K562 (cell line): ENCODE measurements at regions not wholly inside any gene's neighbourhood (a gene's known extent, or its start where the extent isn't known, plus 50 kb on each side); places are given as distances from the start of the nearest gene placed in this dataset.

Source experiments
- ATAC-seq: fragments of 200-7000 bp; cut with Tn5 transposase; 3 replicates; pipeline ENCODE4 v1.9.1; 2020; ENCODE audit warnings: moderate library complexity
- BruUV-seq: library from RNA; stranded (reverse); fragments of 400-500 nt; replicated peaks from 2 replicates; lab custom pipeline; 2021; lab: Mats Ljungman, UMichigan
- CTCF ChIA-PET: fragments of 300-600 bp; formaldehyde crosslinking; extraction: SDS; loops from one replicate; lab custom pipeline; 2021; ENCODE audit warnings: low intra/inter-chr PET ratio; lab: Yijun Ruan, JAX
- POLR2A ChIA-PET: fragments of 300-600, 350-650 bp; sonication (Branson Sonifier 250); formaldehyde crosslinking; extraction: SDS; loops from one replicate; lab custom pipeline; 2021; ENCODE audit warnings: antibody characterized with exemption, inconsistent platforms; lab: Yijun Ruan, JAX
- DNase-seq, 4 experiments: peaks; one replicate each; pipeline versions ENCODE4 v3.0.0 to v3.0.0-alpha.2; 2011 to 2018; ENCODE audit warnings: low spot score in 3 of 4, mixed read lengths in 3 of 4; ENCODE audit errors: extremely low read depth in 1 of 4
- FAIRE-seq: peaks from 2 replicates; lab custom pipeline; 2011; peaks lifted over from hg19 to GRCh38; lab: Jason Lieb, UNC
- H2AFZ ChIP-seq: 2 replicates; pipeline ENCODE4 v1.6.0; 2011; ENCODE audit warnings: low read depth, low read length, control low read depth, inconsistent platforms
- H3K27ac ChIP-seq: fragments of 200-600 bp; 3 replicates; pipeline ENCODE4 v1.8.0; 2011; ENCODE audit warnings: low read depth, mild to moderate bottlenecking, control low read depth, inconsistent platforms, low read length, moderate library complexity, mixed read lengths; ENCODE audit errors: extremely low read depth
- H3K27me3 ChIP-seq, 2 experiments: fragments of 300-600 bp in 1 of 2; 2 replicates in 1 of 2; 3 replicates in 1 of 2; pipeline versions ENCODE4 v1.6.0 to v1.8.0; 2011; ENCODE audit warnings: inconsistent platforms in 2 of 2, low read length in 2 of 2, mild to moderate bottlenecking in 1 of 2, mixed read lengths in 1 of 2, moderate library complexity in 1 of 2; ENCODE audit not compliant: control insufficient read depth in 2 of 2, insufficient read depth in 2 of 2
- H3K36me3 ChIP-seq: fragments of 300-600 bp; 3 replicates; pipeline ENCODE4 v1.8.0; 2011; ENCODE audit warnings: mild to moderate bottlenecking, low read length, inconsistent platforms; ENCODE audit not compliant: control insufficient read depth, insufficient read depth
- H3K4me1 ChIP-seq, 2 experiments: fragments of 200-600 bp in 1 of 2; replicated peaks in 1 of 2; 2 replicates in 1 of 2; 3 replicates in 1 of 2; pipeline versions ENCODE4 v1.5.1 to v1.8.0; 2011; ENCODE audit warnings: inconsistent platforms in 2 of 2, low read length in 2 of 2, mild to moderate bottlenecking in 1 of 2, mixed read lengths in 1 of 2, moderate library complexity in 1 of 2; ENCODE audit not compliant: control insufficient read depth in 2 of 2, insufficient read depth in 2 of 2
- H3K4me2 ChIP-seq: 2 replicates; pipeline ENCODE4 v1.6.1; 2011; ENCODE audit warnings: low read length, control low read depth, inconsistent platforms, mixed read lengths; ENCODE audit not compliant: insufficient read depth
- H3K4me3 ChIP-seq: fragments of 200-600 bp; sonication (generic), shearing (Covaris generic); 2 replicates; pipeline ENCODE4 v1.5.1; 2016; ENCODE audit warnings: control low read depth, inconsistent platforms
- H3K79me2 ChIP-seq: fragments of 200-600 bp; 3 replicates; pipeline ENCODE4 v1.8.0; 2011; ENCODE audit warnings: low read length, inconsistent platforms; ENCODE audit not compliant: control insufficient read depth, insufficient read depth
- H3K9ac ChIP-seq, 2 experiments: 2 replicates each; pipeline versions ENCODE4 v1.6.0 to v1.6.1; 2011; ENCODE audit warnings: low read depth in 2 of 2, low read length in 2 of 2, control low read depth in 1 of 2, inconsistent platforms in 1 of 2, mild to moderate bottlenecking in 1 of 2, mixed read lengths in 1 of 2; ENCODE audit not compliant: insufficient read depth in 1 of 2
- H3K9me1 ChIP-seq: one replicate; pipeline ENCODE4 v1.6.0; 2011; ENCODE audit warnings: inconsistent platforms, mild to moderate bottlenecking, low read length, moderate library complexity; ENCODE audit not compliant: control insufficient read depth, insufficient read depth
- H3K9me3 ChIP-seq: replicated peaks from 2 replicates; pipeline ENCODE4 v1.5.1; 2011; ENCODE audit warnings: low read depth, low read length, inconsistent platforms; ENCODE audit not compliant: control insufficient read depth, insufficient read depth
- H4K20me1 ChIP-seq: replicated peaks from 2 replicates; pipeline ENCODE4 v1.6.1; 2011; ENCODE audit warnings: low read length, inconsistent platforms, mixed read lengths; ENCODE audit not compliant: control insufficient read depth, insufficient read depth
- CBX3 ChIP-seq, 2 experiments: IDR thresholded peaks; 1 replicate in 1 of 2; 2 replicates in 1 of 2; pipeline ENCODE4 v1.6.1; 2012; ENCODE audit warnings: inconsistent platforms in 2 of 2, low read length in 2 of 2, borderline replicate concordance in 1 of 2, control low read depth in 1 of 2
- ELK3 ChIP-seq: fragments of 450-650 bp; formaldehyde crosslinking; IDR thresholded peaks from 2 replicates; pipeline ENCODE4 v1.4.0; 2020; ENCODE audit warnings: mild to moderate bottlenecking
- NR2C2 ChIP-seq, 2 experiments: fragments of 200-800 bp in 1 of 2; sonication (Bioruptor generic) in 1 of 2; sonication (generic) in 1 of 2; formaldehyde crosslinking in 1 of 2; IDR thresholded peaks; 2 replicates each; pipeline versions ENCODE4 v1.6.1 to v1.8.0; 2016 to 2022; ENCODE audit warnings: mild to moderate bottlenecking in 1 of 2, missing compliant biosample characterization in 1 of 2, missing genetic modification characterization in 1 of 2, missing genetic modification reagents in 1 of 2
- STAT6 ChIP-seq: sonication (generic); formaldehyde crosslinking; IDR thresholded peaks from 2 replicates; pipeline ENCODE4 v1.8.1; 2023; ENCODE audit warnings: mild to moderate bottlenecking, missing genetic modification reagents
- UBTF ChIP-seq, 2 experiments: IDR thresholded peaks; 2 replicates each; pipeline ENCODE4 v1.6.1; 2012; ENCODE audit warnings: improper control_type of control experiment in 2 of 2, low read depth in 2 of 2, low read length in 2 of 2, borderline replicate concordance in 1 of 2
- ZBTB9 ChIP-seq: fragments of 450-650 bp; formaldehyde crosslinking; IDR thresholded peaks from 2 replicates; pipeline ENCODE4 v1.4.0; 2020; ENCODE audit warnings: mild to moderate bottlenecking, moderate library complexity
- ZFP1 ChIP-seq: fragments of 450-650 bp; formaldehyde crosslinking; IDR thresholded peaks from 2 replicates; pipeline ENCODE4 v1.4.0; 2020; ENCODE audit warnings: mild to moderate bottlenecking, mixed read lengths
- WGBS: fragments of 100-300 bp; shearing (Covaris generic); methylation state at CpG from one replicate; pipeline ENCODE4 v1.1.6; 2016; ENCODE audit warnings: low coverage, mixed read lengths; ENCODE audit not compliant: insufficient coverage; ENCODE audit errors: missing lambda C conversion rate; 5-methylcytosine and 5-hydroxymethylcytosine counted together
- in situ Hi-C: fragments of 300-500 bp; cut with MboI; formaldehyde crosslinking; loops from 4 replicates; pipeline ENCODE4 v1.15.0; 2018; ENCODE audit warnings: inconsistent platforms, mixed read lengths
- intact Hi-C: fragments of 100-400 bp; cut with micrococcal nuclease; formaldehyde crosslinking; loops from 2 replicates; pipeline ENCODE4 v1.14.2; 2022

GRCh38 chr6:151749341-151749740 is 58.1 kb upstream of the ESR1 start (continued):
- TF ChIP-seq ELK3, result no peak
- no peak for TF ChIP-seq NR2C2 (CRISPR knock-in tag; IDR thresholded peaks at IDR 0.05)
- no peak for TF ChIP-seq NR2C2 (tag; IDR thresholded peaks at IDR 0.05)

GRCh38 chr6:151753581-151753980 is 53.9 kb upstream of the ESR1 start:
- Histone ChIP-seq H3K9me3 (no peaks in the 10 kb centered on the region), H3K9ac (no peak overlapping the region)
- no peak for ATAC-seq
- TF ChIP-seq CBX3 (IDR thresholded peaks at IDR 0.05; ENCODE audit: borderline replicate concordance in 1 of 2, low read length in 2 of 2) (no peak), UBTF (IDR thresholded peaks at IDR 0.05; ENCODE audit: borderline replicate concordance in 1 of 2, low read depth in 2 of 2, low read length in 2 of 2) (no peak), ZFP1 (CRISPR knock-in tag) (no peak), ZBTB9 (CRISPR knock-in tag) (no peak), STAT6 (CRISPR knock-in tag) (no peak)
- TF ChIP-seq, all 486 proteins: peak for 0
- H3K27ac ChIP-seq, result no peak overlapping the region
- POLR2A ChIA-PET, result interaction anchor here (0.6 kb wide), 2 partner anchors 73 to 342 kb away, joined by 3 read pairs; no protein-coding TSS in a partner anchor
- H3K36me3 ChIP-seq, result no peaks in the 10 kb centered on the region
- CTCF ChIA-PET, result no interaction called here
- DNase-seq, result no peak
- H2AFZ ChIP-seq, result no peak overlapping the region
- FAIRE-seq, result no peak
- intact Hi-C loops (no loop called here), in situ Hi-C loops (no loop called here)
- peaks cover 0 to 5% of the 10 kb centered on the region in 2 experiments; a peak in 1 of 5 replicates for H3K27me3 ChIP-seq
- H3K4me2 ChIP-seq, result no peak overlapping the region
- no peak overlapping the region for H3K4me3 ChIP-seq
- H3K4me1 ChIP-seq, result no peaks in the 10 kb centered on the region
- no peaks in the 10 kb centered on the region for H3K79me2 ChIP-seq
- 1% methylated on average over 4 of the region's 4 CpGs for WGBS
- no TSS peak for BruUV-seq
- H4K20me1 ChIP-seq, result no peaks in the 10 kb centered on the region
- H3K9me1 ChIP-seq, result no peaks in the 10 kb centered on the region
